ENCODE measurements at regions not wholly inside any gene's neighbourhood (a gene's known extent, or its start where the extent isn't known, plus 50 kb on each side); places are given as distances from the start of the nearest gene placed in this dataset.

DNA sequence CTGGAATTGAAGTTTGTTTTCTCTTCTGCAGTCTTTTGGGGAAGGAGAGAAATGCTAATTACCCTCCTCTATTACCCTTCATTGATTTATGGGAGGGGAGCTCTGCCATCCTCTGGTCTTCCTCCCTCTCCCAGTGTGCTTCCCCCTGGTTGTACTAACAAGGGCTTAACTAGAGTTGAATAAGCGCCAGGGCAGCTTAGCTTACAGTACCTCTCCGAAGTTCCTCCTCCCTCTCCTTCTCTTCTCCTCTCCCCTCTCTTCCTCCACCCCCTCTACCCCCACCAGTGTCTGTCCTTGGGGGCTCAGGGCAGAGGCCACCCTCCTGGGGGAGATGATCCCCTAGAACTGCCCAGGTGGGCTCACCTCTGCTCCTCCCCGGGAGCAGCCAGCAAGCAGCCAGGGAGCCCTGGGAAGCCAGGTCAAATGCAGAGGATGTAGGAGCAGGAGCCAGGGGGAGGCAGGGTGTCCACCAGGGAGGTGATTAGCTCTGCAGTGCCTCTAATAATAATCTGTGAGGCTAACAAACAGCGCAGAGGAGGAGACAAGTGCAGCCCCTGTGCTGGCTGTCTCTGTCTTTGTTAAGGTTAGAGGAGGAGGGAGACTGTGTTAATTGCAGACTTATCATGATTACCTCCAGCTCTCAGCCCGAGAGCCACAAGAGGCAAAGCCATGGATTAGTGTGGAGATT is 191.6 kb upstream of the CADM1 start:
- DNase-seq: no peak

DNA sequence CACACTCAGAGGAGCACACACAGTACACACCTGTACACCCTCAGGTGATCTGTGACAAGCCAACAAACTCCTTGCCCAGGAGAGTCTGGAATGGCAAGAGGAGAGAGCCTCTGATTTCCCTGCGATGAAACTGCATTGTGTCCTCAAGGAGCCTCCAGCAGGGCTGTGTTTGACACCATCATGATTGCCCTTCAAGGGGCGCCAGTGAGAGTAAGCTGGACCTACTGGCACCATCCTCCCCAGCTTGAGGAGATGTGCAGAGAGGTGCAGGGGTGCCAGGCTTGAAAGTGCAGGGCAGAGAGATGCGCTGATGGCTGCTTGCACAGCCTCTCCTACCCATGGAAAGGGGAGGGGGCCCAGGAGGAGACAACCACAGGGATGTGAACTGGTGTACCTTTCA is 188.8 kb upstream of the CADM1 start:
- DNase-seq: no peak

DNA sequence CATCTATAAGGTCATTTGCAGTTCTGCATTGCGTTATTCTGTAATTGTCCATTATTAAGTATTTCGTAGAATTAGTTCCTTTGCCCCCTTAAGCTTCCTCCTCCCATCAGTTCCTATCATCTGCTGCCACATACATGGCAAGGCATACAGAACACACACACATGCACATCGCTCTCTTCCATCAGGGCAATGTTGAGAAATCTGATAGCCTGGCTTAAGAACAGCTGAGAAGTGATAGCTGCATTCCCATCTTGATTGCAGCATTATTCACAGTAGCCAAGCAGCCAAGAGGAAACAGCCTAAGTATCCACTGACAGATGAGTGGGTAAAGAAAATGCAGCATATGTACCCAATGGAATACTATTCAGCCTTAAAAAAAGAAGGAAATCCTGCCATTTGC is 186.8 kb upstream of the CADM1 start:
- DNase-seq: no peak

DNA sequence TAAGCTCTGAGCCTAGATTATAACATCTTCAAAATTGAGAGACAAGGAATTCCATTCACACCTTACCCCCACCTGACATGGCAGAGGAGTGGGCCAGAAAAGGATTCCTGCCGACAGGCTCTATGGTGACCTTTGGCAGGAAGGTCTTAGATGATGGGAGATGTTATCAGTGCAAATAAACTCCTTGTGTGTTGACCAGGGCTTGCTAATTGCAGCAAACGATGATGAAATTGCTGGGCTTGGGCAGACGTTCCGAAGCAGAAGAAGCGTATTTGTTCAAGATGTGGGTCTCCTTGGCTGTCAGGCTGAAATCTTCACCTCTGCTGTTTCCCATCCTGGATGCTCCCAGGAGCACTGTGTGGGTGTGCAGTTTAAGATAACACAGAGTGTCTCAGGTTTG is 183.7 kb upstream of the CADM1 start:
- DNase-seq: no peak

DNA sequence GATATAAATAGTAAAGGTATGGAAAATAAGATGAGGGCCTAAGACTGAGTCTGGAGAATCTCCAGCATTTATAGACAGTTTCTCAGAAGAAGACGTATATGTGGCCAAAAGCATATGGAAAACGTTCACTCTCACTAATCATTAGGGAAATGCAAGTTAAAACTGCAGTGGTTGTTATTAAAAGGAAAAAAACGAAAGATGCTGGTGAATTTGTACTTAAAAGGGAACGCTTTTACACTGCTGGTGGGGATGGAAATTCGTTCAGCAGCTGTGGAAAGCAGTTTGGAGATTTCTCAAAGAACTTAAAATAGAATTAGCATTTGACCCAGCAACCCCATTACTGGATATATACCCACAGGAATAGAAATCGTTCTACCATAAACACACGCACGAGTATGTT is 180.5 kb upstream of the CADM1 start:
- no peak for DNase-seq

DNA sequence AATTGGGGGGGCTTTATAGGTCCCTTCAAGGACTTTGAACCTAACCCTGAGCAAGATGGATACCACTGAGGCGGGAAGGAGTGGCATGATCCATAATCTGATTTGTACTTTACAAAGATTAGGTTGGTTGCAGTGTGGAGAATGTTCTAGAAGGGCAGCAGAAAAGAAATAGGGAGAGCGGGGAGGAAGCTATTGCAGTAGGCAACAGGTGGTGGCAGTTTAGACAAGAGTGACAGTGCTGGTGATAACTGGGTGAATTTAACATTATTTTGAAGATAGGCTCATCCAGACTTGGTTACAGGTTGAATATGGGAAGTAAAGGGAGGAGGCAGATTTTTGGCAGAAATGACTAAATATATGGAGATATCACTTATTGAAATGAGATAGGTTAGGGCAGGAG is 179.9 kb upstream of the CADM1 start:
- DNase-seq: no peak

DNA sequence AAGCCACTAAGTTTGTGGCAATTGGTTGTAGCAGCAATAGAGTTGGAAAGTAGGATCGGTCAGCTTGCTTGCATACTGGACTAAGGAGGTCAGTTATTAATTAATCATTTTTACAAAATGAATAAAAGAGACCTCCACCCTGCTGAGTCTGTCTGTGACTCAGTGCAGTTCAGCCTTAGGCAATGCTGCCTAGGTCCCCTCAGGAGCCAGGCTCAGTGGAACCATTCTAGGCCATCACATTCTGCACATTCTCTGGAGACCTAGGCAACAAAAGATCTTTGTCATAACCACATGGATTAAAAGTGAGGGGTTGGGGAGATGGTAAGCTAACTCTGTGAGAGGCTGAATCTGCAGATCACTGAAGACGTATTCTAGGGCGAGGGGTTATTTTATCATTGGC is 178.7 kb upstream of the CADM1 start:
- DNase-seq: no peak

DNA sequence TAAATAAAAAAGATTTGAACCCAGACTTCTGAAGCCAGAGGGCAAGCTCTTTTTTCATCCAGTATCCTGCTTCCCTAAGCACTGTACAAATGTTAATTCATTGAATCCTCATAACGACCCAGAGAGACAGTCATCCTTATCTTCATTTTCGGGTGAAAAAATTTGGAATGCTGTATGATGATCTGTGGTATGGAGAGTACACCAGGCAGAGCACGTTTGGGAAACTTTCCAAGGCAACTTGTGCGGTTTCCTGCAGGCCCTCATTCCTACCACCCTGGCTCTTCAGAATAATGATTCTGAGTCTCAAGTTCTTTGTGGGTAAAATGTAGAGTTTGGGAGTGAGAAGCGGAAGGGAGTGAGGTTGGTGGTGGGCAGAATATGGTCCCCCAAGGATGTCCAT is 177.9 kb upstream of the CADM1 start:
- no peak for DNase-seq

DNA sequence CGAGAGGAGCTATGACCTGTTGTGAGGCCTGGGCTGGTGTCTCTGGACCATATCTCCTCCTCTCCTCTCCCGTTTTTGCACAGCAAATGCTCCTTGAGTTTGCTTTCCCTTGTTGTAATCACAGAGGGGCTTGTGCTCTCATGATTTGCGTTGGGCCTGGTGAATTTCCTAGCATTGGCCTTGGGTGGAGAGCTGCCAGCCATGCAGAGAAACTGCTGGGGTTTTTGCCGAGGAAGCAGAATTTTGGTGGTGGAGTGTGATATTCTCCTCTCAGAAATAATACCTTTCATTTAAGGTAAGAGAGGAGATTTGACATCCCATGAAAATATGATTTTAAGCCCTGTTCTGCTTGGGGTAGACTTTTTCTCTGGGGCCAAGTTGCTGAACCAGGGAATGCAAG is 175.7 kb upstream of the CADM1 start:
- DNase-seq: no peak

DNA sequence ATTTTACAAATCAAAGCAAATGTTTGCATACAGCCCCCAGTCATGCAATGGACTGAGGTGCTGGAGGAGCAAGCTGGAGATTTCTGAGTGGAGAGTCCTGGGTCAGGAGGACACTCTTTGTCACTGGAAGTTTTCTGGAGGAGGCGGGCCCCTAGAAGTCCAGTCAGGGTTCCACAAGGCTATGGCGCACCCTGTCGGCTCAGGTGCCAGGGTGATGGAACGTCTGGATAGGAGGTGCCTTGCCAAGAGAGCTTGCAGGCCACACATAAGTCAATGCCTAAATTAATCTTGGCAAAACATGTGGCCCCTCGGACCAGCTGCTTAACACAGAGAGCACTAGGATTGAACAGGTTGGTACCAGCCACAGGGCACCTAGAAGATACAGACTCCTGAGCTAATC is 174.7 kb upstream of the CADM1 start:
- DNase-seq: no peak

DNA sequence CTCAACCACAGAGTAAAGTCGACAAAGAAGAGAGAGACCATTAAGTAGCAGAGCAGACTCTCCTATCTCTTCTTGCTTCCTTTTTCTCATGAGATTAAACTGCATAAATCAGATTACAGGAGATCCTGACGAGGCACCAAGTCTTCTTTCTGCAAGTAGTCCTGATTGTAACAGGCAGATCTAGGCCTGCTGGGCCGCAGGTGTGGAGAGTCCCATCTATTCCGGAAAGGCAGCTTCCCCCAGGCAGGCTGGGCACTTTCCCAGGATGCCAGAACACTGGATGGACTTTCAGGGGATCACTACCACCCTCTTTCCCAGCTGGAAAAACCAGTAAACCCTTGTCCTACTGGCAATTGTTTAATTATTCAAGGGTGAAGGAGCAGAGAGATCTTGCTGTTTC is 173.0 kb upstream of the CADM1 start:
- DNase-seq: no peak

DNA sequence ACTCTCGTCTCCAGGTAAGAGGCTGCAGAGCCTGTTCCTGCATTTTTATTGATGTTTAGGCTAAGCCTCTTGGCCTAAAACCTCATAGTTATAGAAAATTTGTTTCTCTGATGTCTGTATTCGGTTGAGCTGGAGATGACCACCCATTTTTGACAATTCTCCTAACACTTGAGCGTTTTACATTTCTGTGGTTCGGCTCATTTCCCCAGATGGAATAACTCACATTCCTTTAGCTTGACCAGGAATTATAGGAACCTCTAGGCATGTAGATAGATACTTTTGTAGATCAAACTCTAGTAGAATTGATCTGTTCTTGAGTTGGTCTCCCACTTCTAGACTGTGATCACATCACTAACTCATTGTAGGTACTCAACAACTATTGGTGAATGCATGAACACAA is 172.6 kb upstream of the CADM1 start:
- DNase-seq: no peak

DNA sequence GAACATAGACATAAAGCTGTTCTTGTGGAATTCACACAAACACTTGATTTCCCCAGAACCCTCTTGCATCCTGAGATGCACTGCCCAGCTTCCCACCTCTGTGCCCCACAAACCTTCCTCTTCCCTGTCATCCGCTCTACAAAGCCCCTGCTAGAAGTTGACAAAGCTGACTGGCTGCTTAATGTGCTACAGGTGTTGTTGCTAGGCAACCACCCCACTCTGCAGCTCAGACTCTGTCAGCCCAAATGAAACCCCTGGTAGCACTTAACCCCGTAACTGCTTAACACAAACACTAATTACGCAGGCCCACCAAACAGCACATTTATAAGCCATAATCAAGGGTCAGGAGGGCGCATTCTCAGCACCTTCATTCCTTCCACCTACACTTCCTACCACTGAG is 172.0 kb upstream of the CADM1 start:
- no peak for DNase-seq

DNA sequence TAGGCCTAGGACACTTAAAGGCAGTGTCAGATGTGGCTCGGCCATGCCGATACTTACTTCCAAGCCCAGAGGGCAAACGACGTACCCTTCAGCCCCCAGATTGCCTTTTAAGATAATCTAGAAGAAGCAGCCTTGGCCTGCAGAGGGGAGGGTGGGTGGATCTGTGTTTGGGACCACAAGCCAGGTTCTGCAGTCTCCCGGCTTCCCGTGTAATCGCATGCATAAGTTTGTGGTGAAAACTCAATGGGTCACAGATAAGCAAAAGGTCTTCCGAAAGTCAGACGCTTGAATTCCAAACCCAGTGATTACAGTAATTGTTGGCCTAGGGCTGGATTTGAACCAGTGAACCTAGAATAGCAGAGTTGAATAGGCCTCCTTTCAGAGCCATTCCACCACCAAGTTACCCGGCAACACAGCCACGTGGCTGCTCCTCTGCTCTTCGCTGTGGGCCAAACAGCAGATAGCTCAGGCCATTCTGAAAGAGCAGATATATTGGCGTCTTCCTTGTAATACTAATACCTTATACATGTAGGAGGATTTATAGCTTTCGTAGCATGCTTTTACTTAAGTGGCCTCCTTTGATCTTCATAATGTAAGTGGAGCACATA is 170.8 kb upstream of the CADM1 start:
- DNase-seq: no peak

DNA sequence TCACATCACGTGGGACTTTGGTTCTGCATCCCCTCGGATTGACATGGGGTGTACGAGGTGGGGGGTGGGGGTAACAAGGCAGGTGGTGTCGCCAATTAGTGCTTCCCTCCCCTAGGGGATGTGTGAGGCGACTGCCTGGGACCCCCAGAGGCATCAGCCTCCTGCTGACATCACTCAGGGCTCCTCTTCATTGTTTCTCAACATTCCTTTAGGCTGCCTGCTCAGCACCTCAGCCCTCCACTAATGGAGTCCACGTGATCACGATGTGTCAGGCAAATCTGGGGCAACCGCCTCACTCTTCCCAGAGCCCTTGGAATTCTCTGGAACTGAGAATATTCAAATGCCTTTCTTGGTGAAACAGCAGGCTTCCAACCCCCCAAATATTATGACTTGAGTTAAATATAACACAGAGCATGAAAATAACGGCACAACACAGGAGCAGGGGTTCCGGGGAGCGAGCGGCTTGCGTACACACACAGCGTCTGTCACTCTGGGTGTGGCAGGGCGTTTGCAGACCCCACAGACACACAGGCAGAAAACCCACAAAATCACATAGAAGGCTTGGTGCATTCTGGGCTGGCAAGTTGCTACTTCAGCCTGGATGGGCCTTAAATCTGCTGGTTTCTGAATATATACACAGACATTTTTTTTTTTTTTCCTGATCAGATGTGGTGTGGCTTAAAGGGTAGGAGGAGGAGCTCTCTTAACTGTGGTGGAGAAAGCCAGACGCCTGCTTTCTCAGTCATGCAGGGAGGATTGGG is 170.1 kb upstream of the CADM1 start:
- DNase-seq: no peak

DNA sequence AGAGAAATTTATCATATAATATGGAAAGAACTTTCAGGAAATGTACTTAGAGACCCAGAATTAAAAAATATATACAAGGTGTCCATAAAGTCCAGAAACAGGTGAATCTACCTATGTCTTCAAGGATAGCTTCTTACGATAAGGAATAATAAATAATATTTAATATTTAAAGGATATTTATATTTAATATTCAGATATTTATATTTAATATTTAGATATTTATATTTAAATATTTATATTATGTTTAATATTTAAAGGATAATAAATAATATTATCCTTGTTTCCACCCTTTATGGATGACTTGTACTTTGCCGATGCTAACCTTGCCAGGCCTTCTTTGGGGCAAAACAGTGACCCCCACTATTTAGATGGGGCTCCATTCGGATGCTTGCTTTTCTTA is 169.5 kb upstream of the CADM1 start:
- DNase-seq: no peak

DNA sequence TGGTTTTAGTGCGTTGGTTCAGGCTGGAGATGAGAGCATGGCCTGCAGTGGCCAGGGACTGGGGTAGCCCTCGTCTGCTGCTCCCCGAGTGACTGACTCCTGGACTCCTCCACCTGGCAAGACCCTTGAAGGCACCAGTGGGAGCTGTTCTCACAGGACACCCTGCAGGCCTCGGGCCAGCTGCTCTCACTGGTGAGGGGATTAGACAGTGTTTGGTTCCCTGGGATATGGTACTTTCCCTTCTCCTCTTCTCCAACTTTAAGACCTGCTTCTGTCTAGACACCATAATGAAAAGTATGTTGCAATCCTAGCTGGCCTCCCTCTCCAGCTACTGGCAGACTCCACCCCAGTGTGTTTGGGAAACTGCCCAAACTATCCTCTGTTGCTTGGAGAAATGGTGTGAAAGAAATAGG is 168.8 kb upstream of the CADM1 start:
- DNase-seq: no peak

DNA sequence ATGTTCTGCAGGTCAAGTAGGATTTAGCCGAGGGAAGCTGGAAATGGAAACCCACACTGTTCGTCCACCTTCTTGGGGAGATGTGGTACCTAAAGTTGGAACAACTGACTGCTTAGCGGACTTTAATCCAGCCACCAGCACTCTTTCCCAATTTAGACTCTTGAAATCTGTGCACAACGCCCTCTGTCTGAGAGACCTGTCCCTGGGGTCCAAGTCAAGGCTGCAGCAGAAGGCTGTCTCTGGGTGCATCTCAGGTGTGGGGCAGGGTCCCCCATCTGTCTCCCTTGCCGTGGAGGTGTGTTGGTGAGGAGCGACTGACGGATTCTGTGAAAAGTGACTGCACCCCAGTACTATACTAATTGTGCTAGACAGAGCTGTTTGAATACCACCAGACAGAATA is 168.2 kb upstream of the CADM1 start:
- DNase-seq: no peak

DNA sequence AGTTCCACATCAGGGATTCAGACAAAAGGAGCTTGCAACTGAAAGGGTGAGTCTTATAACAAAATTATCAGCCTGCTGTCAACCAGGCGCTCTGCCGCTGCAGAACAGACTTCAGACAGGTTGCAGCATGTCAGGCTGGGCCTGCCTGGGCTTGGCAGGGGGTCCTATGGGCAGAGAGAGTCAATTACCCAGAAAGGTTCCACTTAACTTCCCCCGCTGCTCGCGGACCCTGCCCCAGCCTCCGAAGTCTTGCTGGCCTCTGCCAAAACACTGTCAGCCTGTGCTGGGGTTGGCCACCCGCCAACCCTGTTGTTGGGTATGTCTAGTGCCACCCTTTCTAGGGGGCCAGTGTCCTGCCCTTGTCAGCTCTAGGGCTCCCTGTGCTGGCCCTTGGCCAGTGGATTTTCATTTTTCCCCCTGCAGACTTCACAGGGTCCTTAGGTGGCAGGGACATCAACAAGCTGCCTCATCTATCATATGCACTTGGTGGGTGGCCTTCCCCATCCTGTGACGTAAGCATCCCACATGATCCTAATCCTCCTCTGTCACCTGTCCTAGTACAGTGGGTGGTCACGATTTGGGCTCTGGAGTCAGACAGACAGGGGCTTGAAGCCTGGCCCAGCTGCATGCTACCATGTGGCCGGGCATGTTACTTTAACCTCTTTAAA is 166.5 kb upstream of the CADM1 start:
- DNase-seq: no peak

DNA sequence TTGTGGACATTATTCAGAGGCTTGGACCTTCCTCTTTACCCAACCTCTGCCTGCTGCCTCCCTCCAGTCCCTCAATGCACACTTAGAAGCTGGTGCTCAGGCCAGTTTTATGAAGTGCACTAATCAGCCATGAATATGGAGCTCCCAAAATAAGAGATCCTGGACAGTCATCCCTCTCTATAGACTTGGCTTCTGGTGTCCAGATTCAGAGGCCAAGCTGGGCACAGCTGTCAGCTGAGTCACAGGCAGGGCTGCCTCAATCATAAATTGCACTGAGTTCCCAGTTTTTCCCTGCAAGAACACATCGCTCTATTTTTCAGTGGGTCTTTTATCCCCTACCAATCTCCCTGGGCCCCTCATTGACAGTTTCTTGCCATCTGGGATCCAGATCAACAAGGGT is 161.7 kb upstream of the CADM1 start:
- no peak for DNase-seq

DNA sequence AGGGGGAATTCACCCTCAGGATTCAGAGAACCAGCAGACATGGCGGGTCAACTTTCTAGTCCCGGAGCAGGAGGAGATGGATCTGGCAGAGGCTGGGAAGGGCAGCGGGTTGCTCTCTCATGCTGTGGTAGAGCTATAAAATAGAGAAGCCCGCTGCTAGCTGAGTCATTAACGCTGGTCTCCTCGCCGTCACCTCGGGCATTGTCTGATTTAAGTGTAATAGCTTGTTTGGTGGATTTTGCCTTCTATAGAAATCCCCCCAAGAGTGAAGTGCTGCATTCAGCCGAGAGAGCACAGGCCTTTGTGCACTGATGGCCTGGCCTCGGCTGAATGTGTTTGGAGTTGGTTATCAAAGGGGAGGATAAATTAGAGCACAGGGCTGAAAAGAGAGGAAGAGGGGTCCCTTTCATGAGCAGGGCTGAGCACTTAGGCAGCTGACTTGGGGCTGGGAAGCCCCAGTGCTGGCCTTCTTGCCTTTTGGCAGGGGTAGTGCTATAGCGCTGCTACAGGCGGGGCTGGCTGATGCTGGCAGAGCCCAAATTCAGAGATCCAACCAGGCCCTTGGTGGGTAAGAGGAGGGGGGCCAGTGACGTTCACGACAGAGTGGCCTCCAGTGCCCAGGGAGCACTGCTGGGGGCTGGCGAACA is 161.1 kb upstream of the CADM1 start:
- DNase-seq: no peak

DNA sequence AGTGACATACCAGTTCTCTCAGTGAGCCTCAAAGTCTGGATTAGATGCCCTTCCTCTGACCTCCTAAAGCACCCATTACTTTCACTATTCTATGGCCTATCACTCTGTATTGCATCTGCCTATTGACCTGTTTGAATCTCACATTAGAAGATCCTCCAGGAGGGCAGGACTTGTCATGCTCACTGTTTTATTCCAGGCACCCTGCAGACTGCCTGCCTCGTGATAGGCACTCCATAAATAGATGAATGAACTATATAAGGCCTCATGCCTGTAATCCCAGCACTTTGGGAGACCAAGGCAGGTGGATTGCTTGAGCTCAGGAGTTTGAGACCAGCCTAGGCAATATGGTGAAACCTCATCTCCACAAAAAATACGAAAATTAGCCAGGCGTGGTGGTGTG is 160.1 kb upstream of the CADM1 start:
- no peak for DNase-seq

DNA sequence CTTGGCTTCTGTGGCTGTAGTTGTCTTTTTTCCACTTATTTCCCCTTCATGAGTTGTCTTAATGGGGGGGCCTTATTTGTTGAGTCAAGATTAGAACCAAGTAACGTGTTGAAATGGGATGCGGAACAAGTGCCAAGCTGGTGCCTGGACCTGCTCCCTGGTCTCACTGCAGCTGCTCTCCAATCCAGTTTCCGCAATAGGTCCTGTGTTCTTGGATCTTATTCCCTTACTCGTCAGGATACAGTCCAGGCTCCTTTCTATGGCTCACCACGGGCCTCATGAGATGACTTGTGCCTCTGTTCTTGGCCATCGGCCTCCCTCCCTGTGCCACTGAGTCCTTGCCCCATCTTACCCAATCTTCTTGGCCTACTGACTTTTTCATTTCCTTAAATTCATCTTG is 159.6 kb upstream of the CADM1 start:
- DNase-seq: no peak
